Stomach (tissue), 4 donors: ENCODE measurements at regions not wholly inside any gene's neighbourhood (a gene's known extent, or its start where the extent isn't known, plus 50 kb on each side); places are given as distances from the start of the nearest gene placed in this dataset.

Experiments
- POLR2A ChIP-seq, 4 donors: fragments of 450-650 bp; IDR thresholded peaks; one replicate each; pipeline ENCODE4 v1.6.1; 2016; ENCODE audit warnings: antibody characterized with exemption in 4 of 4, control low read depth in 2 of 4, mild to moderate bottlenecking in 1 of 4, moderate library complexity in 1 of 4
- TF ChIP-seq, protein P1 (sequence below), 7 experiments: fragments of 450-650 bp in 4 of 7; fragments of 200-600 bp in 3 of 7; sonication (generic) in 3 of 7; IDR thresholded peaks; one replicate each; pipeline ENCODE4 v1.5.1; 2016 to 2019; ENCODE audit warnings: antibody characterized with exemption in 7 of 7, control low read depth in 2 of 7, mild to moderate bottlenecking in 1 of 7

DNA sequence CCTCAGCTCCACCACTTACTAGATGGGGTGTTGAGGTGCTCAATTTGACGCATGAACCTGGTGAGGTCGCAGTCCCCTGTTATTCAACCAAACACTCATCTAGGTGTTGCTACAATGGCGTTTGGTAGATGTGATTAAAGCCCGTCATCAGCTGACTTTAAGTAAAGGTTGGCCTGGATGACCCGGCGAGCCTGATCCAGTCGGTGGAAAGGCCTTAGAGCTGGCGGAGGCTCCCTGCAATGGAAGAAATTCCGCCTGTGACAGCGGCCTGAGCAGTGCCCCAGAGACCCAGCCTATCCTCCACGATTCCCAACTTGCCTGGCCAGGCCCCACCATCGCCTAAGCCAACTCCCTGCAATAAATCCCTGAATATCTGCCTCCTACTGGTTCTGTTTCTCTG, 171.4 kb downstream of the BMP7 start:
- no peak for TF ChIP-seq POLR2A (IDR thresholded peaks at IDR 0.05)
- TF ChIP-seq, protein P1, sequence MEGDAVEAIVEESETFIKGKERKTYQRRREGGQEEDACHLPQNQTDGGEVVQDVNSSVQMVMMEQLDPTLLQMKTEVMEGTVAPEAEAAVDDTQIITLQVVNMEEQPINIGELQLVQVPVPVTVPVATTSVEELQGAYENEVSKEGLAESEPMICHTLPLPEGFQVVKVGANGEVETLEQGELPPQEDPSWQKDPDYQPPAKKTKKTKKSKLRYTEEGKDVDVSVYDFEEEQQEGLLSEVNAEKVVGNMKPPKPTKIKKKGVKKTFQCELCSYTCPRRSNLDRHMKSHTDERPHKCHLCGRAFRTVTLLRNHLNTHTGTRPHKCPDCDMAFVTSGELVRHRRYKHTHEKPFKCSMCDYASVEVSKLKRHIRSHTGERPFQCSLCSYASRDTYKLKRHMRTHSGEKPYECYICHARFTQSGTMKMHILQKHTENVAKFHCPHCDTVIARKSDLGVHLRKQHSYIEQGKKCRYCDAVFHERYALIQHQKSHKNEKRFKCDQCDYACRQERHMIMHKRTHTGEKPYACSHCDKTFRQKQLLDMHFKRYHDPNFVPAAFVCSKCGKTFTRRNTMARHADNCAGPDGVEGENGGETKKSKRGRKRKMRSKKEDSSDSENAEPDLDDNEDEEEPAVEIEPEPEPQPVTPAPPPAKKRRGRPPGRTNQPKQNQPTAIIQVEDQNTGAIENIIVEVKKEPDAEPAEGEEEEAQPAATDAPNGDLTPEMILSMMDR (IDR thresholded peaks at IDR 0.05), result no peak
